Erythroblast (primary cell): ENCODE measurements at regions not wholly inside any gene's neighbourhood (a gene's known extent, or its start where the extent isn't known, plus 50 kb on each side); places are given as distances from the start of the nearest gene placed in this dataset.

ENCODE experiments used
- GATA1 ChIP-seq: IDR thresholded peaks from 2 replicates; pipeline ENCODE4 v1.6.1; 2011; ENCODE audit warnings: low read depth, mild to moderate bottlenecking, control low read depth, low read length, moderate library complexity
- POLR2A ChIP-seq: IDR thresholded peaks from 2 replicates; pipeline ENCODE4 v1.6.1; 2011; ENCODE audit warnings: mild to moderate bottlenecking, low read length

DNA sequence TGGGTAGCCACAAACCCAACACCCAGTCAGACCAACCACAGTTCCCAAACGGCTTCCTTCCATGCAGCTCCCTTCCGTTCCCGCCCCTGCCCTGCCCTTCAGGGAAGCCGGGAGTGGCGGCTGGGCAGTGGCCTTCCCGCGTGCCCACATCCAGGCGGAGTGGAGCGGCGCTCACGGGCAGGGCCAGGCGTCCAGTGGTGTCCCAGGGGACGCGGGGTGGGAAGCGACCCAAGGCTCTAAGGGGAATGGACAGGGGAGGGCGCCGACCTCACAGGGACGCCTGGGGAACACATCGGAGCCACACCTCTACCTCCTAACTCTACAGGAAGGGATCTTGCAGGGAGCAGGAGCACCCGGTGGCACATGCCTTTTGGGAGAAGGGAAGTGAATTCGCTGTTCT is 225.9 kb upstream of the MGAT5 start:
- TF ChIP-seq POLR2A: no peak
- TF ChIP-seq GATA1: no peak
